GM10266 (cell line): ENCODE measurements at regions not wholly inside any gene's neighbourhood (a gene's known extent, or its start where the extent isn't known, plus 50 kb on each side); places are given as distances from the start of the nearest gene placed in this dataset.

Experiments
- DNase-seq: peaks from one replicate; pipeline ENCODE4 v3.0.0; 2012; ENCODE audit errors: extremely low spot score
- CTCF ChIP-seq: IDR thresholded peaks from 2 replicates; pipeline ENCODE4 v1.5.1; 2012; ENCODE audit warnings: mild to moderate bottlenecking, low read depth; ENCODE audit not compliant: control insufficient read depth, insufficient read depth; ENCODE audit errors: missing control alignments

- no peak for DNase-seq
- TF ChIP-seq CTCF = no peak
Measured at GRCh38 chr22:23001463-23001862, 68.9 kb upstream of the GNAZ start.

DNA sequence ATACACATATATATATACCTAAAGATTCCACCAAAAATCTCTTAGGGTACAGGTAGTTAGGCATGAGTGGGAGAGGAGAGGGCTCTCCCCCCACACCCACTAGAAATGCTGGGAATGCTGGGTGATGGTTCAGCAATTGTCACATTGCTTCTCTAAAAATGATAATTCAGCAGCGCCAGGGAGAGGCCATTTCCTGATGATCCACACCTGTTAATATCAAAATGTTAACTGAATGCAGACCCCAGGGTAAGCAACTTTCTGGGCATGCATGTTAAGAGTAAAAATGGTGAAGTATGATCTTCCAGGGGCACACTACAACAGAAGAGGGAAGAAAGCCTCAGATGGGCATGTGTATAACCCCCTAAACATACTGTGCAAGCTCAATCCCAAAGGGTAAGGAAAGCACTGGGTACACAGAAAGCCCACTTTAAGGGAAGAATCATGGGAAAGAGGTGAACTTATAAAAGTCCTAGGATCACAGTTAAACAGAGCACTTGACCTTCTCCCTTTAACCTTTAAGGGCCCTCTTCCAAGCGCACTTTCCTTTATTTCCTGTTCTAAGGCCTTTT is 67.6 kb upstream of the GNAZ start:
- no peak for DNase-seq
- TF ChIP-seq CTCF = no peak

DNA sequence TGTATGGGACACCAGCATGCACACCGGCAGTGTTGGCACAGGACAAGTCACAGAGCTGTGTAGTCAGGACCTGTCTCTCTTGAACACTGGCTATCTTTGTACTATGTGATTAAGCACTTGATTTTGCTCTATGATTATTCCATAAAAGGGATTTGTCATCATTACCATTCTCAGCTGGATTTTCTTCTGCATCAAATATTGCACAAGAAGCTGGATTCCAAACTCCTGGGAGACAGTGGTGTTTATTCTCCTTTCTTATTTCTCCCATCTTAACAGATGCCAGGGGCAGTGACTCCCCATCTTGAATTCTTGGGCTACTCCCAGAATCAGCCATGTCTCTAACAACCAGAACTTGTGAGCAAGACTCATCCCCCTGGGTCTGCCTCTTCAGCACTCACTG is 62.5 kb upstream of the GNAZ start:
- no peak for TF ChIP-seq CTCF
- no peak for DNase-seq

DNA sequence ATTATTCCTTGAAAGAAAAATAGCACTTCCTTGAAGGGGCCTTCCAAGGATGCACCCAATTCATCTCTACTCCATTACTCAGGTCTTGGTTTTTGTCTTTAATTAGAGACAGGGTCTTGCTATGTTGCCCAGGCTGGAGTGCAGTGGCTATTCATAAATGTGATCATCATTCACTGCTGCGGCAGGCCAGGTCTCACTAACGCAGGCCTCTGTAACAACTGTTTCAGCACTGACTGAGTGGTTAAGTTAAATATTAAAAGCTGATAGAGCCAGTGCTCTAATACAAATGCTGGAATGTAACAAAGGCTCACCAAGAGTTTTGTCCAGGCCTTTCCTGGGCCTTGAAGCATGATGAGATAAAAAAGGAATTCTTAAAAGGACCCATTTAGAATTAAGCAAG is 61.4 kb upstream of the GNAZ start:
- DNase-seq = no peak
- TF ChIP-seq CTCF = no peak
